Gastroesophageal sphincter (tissue), 4 donors: ENCODE measurements at regions not wholly inside any gene's neighbourhood (a gene's known extent, or its start where the extent isn't known, plus 50 kb on each side); places are given as distances from the start of the nearest gene placed in this dataset.

ENCODE experiments used
- ATAC-seq: fragments of 150-250 bp; one replicate; pipeline ENCODE4 v1.9.1; 2016; ENCODE audit warnings: mild to moderate bottlenecking, moderate library complexity
- H3K27ac ChIP-seq, 4 donors: fragments of 200-600 bp; sonication (generic) in 3 of 4; 1 replicate in 3 of 4; 2 replicates in 1 of 4; pipeline ENCODE4 v1.5.1; 2016 to 2019
- H3K27me3 ChIP-seq: fragments of 200-600 bp; sonication (generic); one replicate; pipeline ENCODE4 v1.5.1; 2019
- H3K36me3 ChIP-seq, 2 donors: fragments of 200-600 bp; sonication (generic); one replicate each; pipeline ENCODE4 v1.5.1; 2019; ENCODE audit warnings: control low read depth in 1 of 2
- H3K4me1 ChIP-seq, 3 donors: fragments of 200-600 bp; sonication (generic); 1 replicate in 2 of 3; 2 replicates in 1 of 3; pipeline ENCODE4 v1.5.1; 2016 to 2019; ENCODE audit warnings: control low read depth in 2 of 3
- H3K4me3 ChIP-seq, 2 donors: fragments of 200-600 bp; sonication (generic); one replicate each; pipeline ENCODE4 v1.5.1; 2019; ENCODE audit warnings: mild to moderate bottlenecking in 1 of 2, moderate library complexity in 1 of 2
- H3K9me3 ChIP-seq, 3 donors: fragments of 200-600 bp; sonication (generic); one replicate each; pipeline ENCODE4 v1.5.1; 2017 to 2019; ENCODE audit warnings: control low read depth in 2 of 3
- CTCF ChIP-seq, 4 experiments: fragments of 200-600 bp in 2 of 4; fragments of 450-650 bp in 2 of 4; sonication (generic) in 1 of 4; IDR thresholded peaks; one replicate each; pipeline ENCODE4 v1.5.1; 2017 to 2019; ENCODE audit warnings: antibody characterized with exemption in 4 of 4, mild to moderate bottlenecking in 2 of 4, moderate library complexity in 2 of 4
- EP300 ChIP-seq: sonication (generic); formaldehyde crosslinking; IDR thresholded peaks from one replicate; pipeline ENCODE4 v1.6.1; 2017; ENCODE audit warnings: antibody characterized with exemption, mild to moderate bottlenecking
- POLR2A ChIP-seq, 2 donors: fragments of 450-650 bp; IDR thresholded peaks; one replicate each; pipeline ENCODE4 v1.6.1; 2017; ENCODE audit warnings: antibody characterized with exemption in 2 of 2, mild to moderate bottlenecking in 2 of 2, moderate library complexity in 1 of 2
- POLR2AphosphoS5 ChIP-seq: sonication (generic); formaldehyde crosslinking; IDR thresholded peaks from one replicate; pipeline ENCODE4 v1.6.1; 2017; ENCODE audit warnings: antibody characterized with exemption
- WGBS, 2 donors: methylation state at CpG; one replicate each; pipeline ENCODE4 v1.1.5; 2018; ENCODE audit warnings: low coverage in 1 of 2; 5-methylcytosine and 5-hydroxymethylcytosine counted together

DNA sequence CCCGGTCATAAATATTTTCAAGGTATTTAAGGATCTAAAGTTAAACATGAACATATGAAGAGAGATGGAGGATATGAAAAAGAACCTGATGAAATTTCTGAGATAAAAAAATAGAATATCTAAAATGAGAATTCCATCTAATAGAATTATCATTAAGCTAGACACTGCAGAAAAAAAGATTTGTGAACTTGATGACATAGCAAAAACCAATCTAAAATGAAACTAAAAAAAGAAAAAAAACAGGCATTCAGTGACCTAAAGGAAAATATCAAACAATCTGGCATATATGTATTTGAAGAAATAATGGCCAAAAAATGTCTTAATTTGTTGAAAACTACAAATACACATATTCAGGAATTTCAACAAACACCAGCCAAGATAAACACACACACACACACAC lies 81.6 kb upstream of the ZC3H12C start:
- Histone ChIP-seq H3K4me3 (no peak overlapping the region), H3K36me3 (no peaks in the 10 kb centered on the region), H3K27me3 (no peaks in the 10 kb centered on the region), H3K27ac (no peak overlapping the region), H3K9me3 (peaks cover 0 to 21% (median 0%) of the 10 kb centered on the region in 3 donors), H3K4me1 (no peaks in the 10 kb centered on the region)
- TF ChIP-seq EP300 (no peak), POLR2A (IDR thresholded peaks at IDR 0.05) (no peak), POLR2AphosphoS5 (no peak), CTCF (IDR thresholded peaks at IDR 0.05) (no peak)
- WGBS, 2 donors = 87 to 100% methylated on average over 1 of the region's 1 CpG
- ATAC-seq = no peak

- TF ChIP-seq EP300 (no peak), POLR2AphosphoS5 (no peak), CTCF (IDR thresholded peaks at IDR 0.05) (no peak), POLR2A (IDR thresholded peaks at IDR 0.05) (no peak)
- no peak for ATAC-seq
- Histone ChIP-seq H3K36me3 (no peaks in the 10 kb centered on the region), H3K27ac (no peak overlapping the region), H3K4me3 (no peak overlapping the region), H3K4me1 (no peaks in the 10 kb centered on the region), H3K9me3 (peaks cover 0 to 16% (median 0%) of the 10 kb centered on the region in 3 donors), H3K27me3 (no peaks in the 10 kb centered on the region)
Observed at GRCh38 chr11:110015695-110016094, 77.5 kb upstream of the ZC3H12C start.

DNA sequence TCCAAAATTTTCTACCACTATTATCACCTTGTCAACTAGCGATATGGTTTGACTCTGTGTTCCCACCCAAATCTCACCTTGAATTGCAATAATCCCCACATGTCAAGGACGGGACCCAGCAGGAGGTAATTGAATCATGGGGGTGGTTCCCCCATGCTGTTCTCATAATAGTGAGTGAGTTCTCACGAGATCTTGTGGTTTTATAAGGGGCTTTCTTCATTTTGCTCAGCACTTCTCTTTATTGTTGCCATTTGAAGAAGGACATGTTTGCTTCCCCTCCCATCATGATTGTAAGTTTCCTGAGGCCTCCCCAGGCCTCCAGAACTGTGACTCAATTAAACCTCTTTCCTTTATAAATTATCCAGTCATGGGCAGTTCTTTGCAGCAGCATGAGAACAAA lies 73.5 kb upstream of the ZC3H12C start:
- Histone ChIP-seq H3K9me3 (no peaks in the 10 kb centered on the region), H3K4me1 (no peaks in the 10 kb centered on the region), H3K27ac (no peak overlapping the region), H3K4me3 (no peak overlapping the region), H3K27me3 (no peaks in the 10 kb centered on the region), H3K36me3 (no peaks in the 10 kb centered on the region)
- TF ChIP-seq POLR2AphosphoS5 (no peak), POLR2A (IDR thresholded peaks at IDR 0.05) (no peak), EP300 (no peak), CTCF (IDR thresholded peaks at IDR 0.05) (no peak)
- no peak for ATAC-seq
- WGBS, 2 donors = 67 to 70% methylated on average over 2 to 3 of the region's 3 CpGs

GRCh38 chr11:110022548-110022947 lies 70.6 kb upstream of the ZC3H12C start:
- ATAC-seq = no peak
- WGBS, 2 donors = 92 to 100% methylated on average over 1 of the region's 1 CpG

GRCh38 chr11:110023711-110024110 lies 69.5 kb upstream of the ZC3H12C start:
- no peaks in the 10 kb centered on the region for H3K4me1 ChIP-seq
- TF ChIP-seq POLR2AphosphoS5 (no peak), CTCF (IDR thresholded peaks at IDR 0.05) (no peak), POLR2A (IDR thresholded peaks at IDR 0.05) (no peak), EP300 (no peak)
- no peaks in the 10 kb centered on the region for H3K36me3 ChIP-seq
- no peaks in the 10 kb centered on the region for H3K9me3 ChIP-seq
- no peak overlapping the region for H3K27ac ChIP-seq
- H3K27me3 ChIP-seq = no peaks in the 10 kb centered on the region
- ATAC-seq = no peak
- no peak overlapping the region for H3K4me3 ChIP-seq

More at GRCh38 chr11:110022548-110022947, 70.6 kb upstream of the ZC3H12C start:
- Histone ChIP-seq H3K4me1 (no peaks in the 10 kb centered on the region), H3K27me3 (no peaks in the 10 kb centered on the region), H3K9me3 (no peaks in the 10 kb centered on the region), H3K36me3 (no peaks in the 10 kb centered on the region), H3K27ac (no peak overlapping the region), H3K4me3 (no peak overlapping the region)
- TF ChIP-seq POLR2AphosphoS5 (no peak), CTCF (IDR thresholded peaks at IDR 0.05) (no peak), POLR2A (IDR thresholded peaks at IDR 0.05) (no peak), EP300 (no peak)
